Ishikawa (cell line): ENCODE measurements at regions not wholly inside any gene's neighbourhood (a gene's known extent, or its start where the extent isn't known, plus 50 kb on each side); places are given as distances from the start of the nearest gene placed in this dataset.

ENCODE experiments used
- CEBPB ChIP-seq: IDR thresholded peaks from 2 replicates; pipeline ENCODE4 v1.6.1; 2012
- CREB1 ChIP-seq: IDR thresholded peaks from 2 replicates; pipeline ENCODE4 v1.6.1; 2012; ENCODE audit warnings: low read depth
- EGR1 ChIP-seq: IDR thresholded peaks from 2 replicates; pipeline ENCODE4 v1.6.1; 2012
- EP300 ChIP-seq: IDR thresholded peaks from 2 replicates; pipeline ENCODE4 v1.6.1; 2012; ENCODE audit warnings: borderline replicate concordance
- FOXM1 ChIP-seq: IDR thresholded peaks from 2 replicates; pipeline ENCODE4 v1.6.1; 2012; ENCODE audit warnings: low read depth, borderline replicate concordance
- NFIC ChIP-seq: IDR thresholded peaks from 2 replicates; pipeline ENCODE4 v1.6.1; 2012
- RAD21 ChIP-seq: IDR thresholded peaks from 2 replicates; pipeline ENCODE4 v1.6.1; 2012; ENCODE audit warnings: low read depth
- TAF1 ChIP-seq: IDR thresholded peaks from 2 replicates; pipeline ENCODE4 v1.6.1; 2012; ENCODE audit warnings: low read depth, mild to moderate bottlenecking
- TCF12 ChIP-seq: IDR thresholded peaks from 2 replicates; pipeline ENCODE4 v1.6.1; 2012; ENCODE audit warnings: low read depth
- TEAD4 ChIP-seq: IDR thresholded peaks from 2 replicates; pipeline ENCODE4 v1.6.1; 2012
- YY1 ChIP-seq: IDR thresholded peaks from 2 replicates; pipeline ENCODE4 v1.6.1; 2012; ENCODE audit warnings: low read depth
- ZBTB7A ChIP-seq: IDR thresholded peaks from 2 replicates; pipeline ENCODE4 v1.6.1; 2012; ENCODE audit warnings: low read depth
- TF ChIP-seq, protein P1 (sequence below): IDR thresholded peaks from 2 replicates; pipeline ENCODE4 v1.6.1; 2012
- TF ChIP-seq, protein P2 (sequence below): IDR thresholded peaks from 2 replicates; pipeline ENCODE4 v1.6.1; 2012
- TF ChIP-seq, protein P3 (sequence below): IDR thresholded peaks from 2 replicates; pipeline ENCODE4 v1.6.1; 2012; ENCODE audit warnings: low read depth, mild to moderate bottlenecking

DNA sequence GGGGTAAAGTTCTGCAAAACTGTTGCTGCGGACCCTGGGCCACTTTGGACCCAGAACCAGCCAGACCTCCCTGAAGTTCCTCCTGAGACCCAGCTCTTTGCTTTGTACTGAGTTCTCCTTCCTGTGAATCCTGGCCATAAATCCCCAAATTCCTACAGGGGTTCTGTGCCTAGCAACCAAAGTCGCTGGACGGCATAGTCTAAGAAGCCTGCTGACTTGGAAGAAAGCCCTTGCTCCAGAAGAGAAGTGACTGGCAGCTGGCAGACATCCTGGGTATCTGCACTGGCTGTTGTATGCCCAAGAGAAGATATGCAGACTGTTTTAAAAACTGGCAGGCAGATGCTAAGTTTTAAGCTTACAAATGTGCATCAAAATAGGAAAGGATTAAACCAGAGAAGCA lies 99.9 kb upstream of the SLC24A4 start:
- TF ChIP-seq NFIC, result no peak
- no peak for TF ChIP-seq TCF12
- no peak for TF ChIP-seq TEAD4
- TF ChIP-seq, protein P1, sequence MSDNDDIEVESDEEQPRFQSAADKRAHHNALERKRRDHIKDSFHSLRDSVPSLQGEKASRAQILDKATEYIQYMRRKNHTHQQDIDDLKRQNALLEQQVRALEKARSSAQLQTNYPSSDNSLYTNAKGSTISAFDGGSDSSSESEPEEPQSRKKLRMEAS, result no peak
- no peak for TF ChIP-seq FOXM1

DNA sequence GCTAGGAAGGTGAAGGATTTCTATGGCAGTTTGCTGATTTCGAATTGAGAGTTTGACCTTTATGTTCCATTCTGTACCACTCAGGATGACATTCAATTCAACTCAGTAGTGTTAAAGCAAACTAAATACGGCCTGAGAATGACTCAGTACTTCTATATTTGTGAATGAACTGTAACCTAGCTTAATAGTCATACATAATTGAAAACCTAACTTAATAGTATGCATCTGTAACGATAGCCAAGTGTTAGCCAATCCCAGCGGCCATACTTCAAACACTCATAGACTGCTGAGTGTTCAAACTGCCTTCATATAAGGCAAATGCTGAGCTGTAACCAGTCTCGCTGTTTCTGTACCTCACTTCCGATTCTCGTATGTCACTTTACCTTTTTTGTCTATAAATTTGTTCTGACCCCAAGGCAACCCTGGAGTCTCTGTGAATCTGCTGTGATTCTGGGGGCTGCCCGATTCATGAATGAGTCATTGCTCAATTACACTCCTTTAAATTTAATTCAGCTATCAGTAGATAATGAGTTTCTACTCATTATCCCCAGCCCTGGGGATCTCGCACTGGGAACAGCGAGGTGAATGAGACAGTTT lies 98.5 kb upstream of the SLC24A4 start:
- no peak for TF ChIP-seq FOXM1
- TF ChIP-seq, protein P2, sequence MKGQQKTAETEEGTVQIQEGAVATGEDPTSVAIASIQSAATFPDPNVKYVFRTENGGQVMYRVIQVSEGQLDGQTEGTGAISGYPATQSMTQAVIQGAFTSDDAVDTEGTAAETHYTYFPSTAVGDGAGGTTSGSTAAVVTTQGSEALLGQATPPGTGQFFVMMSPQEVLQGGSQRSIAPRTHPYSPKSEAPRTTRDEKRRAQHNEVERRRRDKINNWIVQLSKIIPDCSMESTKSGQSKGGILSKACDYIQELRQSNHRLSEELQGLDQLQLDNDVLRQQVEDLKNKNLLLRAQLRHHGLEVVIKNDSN, result no peak
- TF ChIP-seq TEAD4, result no peak
- no peak for TF ChIP-seq EP300
- TF ChIP-seq, protein P3, sequence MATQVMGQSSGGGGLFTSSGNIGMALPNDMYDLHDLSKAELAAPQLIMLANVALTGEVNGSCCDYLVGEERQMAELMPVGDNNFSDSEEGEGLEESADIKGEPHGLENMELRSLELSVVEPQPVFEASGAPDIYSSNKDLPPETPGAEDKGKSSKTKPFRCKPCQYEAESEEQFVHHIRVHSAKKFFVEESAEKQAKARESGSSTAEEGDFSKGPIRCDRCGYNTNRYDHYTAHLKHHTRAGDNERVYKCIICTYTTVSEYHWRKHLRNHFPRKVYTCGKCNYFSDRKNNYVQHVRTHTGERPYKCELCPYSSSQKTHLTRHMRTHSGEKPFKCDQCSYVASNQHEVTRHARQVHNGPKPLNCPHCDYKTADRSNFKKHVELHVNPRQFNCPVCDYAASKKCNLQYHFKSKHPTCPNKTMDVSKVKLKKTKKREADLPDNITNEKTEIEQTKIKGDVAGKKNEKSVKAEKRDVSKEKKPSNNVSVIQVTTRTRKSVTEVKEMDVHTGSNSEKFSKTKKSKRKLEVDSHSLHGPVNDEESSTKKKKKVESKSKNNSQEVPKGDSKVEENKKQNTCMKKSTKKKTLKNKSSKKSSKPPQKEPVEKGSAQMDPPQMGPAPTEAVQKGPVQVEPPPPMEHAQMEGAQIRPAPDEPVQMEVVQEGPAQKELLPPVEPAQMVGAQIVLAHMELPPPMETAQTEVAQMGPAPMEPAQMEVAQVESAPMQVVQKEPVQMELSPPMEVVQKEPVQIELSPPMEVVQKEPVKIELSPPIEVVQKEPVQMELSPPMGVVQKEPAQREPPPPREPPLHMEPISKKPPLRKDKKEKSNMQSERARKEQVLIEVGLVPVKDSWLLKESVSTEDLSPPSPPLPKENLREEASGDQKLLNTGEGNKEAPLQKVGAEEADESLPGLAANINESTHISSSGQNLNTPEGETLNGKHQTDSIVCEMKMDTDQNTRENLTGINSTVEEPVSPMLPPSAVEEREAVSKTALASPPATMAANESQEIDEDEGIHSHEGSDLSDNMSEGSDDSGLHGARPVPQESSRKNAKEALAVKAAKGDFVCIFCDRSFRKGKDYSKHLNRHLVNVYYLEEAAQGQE, result no peak
- TF ChIP-seq, protein P1, result no peak
- no peak for TF ChIP-seq CEBPB
- no peak for TF ChIP-seq RAD21
- no peak for TF ChIP-seq NFIC
- TF ChIP-seq TAF1, result no peak
- no peak for TF ChIP-seq EGR1
- TF ChIP-seq TCF12, result no peak
- TF ChIP-seq YY1, result no peak
- TF ChIP-seq CREB1, result no peak

DNA sequence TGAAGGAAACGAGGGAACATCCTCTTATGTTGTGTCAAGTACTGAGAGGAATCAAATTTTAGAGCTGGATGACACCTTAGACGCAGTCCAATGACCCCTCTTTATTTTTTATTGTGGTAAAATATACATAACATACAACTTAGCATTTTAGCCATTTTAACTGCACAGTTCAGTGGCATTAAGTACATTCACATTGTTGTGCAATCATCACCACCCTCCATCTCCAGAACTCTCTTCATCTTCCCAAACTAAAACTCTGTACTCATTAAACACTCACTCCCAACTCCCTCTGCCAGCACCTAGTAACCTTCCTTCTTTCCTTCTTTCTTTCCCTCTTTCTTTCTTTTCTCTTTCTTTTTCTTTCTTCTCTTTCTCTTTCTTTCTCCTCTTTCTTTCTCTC lies 97.2 kb upstream of the SLC24A4 start:
- TF ChIP-seq TEAD4 (no peak), CEBPB (peak; percentile 61)

DNA sequence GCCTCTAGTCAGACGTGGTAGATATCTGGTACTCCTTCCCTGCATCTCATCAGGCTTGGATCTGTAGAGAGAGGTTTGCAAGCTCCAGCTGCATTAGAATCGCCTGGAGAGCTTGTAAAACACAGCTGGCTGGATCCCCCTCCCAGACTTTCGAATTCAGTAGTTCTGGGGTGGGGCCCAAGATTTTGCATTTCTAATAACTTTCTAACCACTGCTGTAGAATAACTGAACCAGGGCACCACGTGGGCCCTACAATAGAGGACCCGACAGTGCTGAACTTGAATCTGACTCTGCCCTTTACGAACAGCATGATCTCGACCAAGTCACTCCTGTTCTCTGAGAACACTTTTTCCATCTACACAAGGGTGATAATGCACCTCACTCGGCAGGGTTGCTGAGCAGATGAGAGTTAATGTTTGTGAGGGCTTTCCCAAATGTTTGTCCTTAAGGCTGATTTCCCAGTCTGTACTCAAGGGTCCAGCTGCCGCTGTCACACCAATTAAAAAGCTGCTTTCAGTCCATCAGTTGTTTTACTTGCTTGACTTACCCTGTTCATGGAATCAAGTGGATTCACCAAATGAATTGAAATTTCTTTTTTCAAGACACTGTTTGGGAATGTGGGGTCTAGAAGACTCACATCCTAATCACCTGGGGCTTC lies 86.6 kb upstream of the SLC24A4 start:
- no peak for TF ChIP-seq CREB1
- TF ChIP-seq TCF12, result no peak
- TF ChIP-seq NFIC, result no peak
- TF ChIP-seq, protein P3, result no peak
- no peak for TF ChIP-seq EP300
- TF ChIP-seq, protein P2, result no peak
- no peak for TF ChIP-seq RAD21
- TF ChIP-seq, protein P1, result no peak
- no peak for TF ChIP-seq TEAD4
- no peak for TF ChIP-seq FOXM1
- TF ChIP-seq TAF1, result no peak
- TF ChIP-seq EGR1, result no peak
- TF ChIP-seq CEBPB, result no peak
- no peak for TF ChIP-seq YY1
- TF ChIP-seq ZBTB7A, result no peak

DNA sequence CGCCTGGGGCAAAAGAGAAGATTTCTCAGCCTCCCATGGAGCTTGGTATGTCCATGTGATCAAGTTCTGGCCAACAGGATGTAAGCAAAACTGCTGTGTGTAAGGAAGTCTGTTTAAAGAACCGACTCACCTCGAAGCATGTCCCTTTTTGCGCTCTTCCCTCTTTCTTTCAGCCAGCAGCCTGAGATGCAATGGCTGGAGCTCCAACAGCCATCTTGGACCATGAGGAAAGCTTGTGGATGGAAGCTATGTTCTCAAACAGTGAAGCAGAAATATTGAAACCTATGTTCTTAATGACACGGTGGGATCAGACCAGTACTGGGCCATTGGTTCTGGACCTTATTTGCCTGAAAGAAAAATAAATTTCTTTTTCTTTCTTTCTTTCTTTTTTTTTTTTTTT lies 82.3 kb upstream of the SLC24A4 start:
- TF ChIP-seq TCF12 (no peak), EGR1 (no peak), CEBPB (no peak), RAD21 (no peak), ZBTB7A (no peak), YY1 (no peak), TAF1 (no peak), FOXM1 (no peak)
- TF ChIP-seq, protein P2, result no peak
- TF ChIP-seq, protein P3, result no peak
